ENCODE measurements at regions not wholly inside any gene's neighbourhood (a gene's known extent, or its start where the extent isn't known, plus 50 kb on each side); places are given as distances from the start of the nearest gene placed in this dataset.

- no peak for TF ChIP-seq POLR2A (IDR thresholded peaks at IDR 0.05)
- TF ChIP-seq EP300 (IDR thresholded peaks at IDR 0.05) = no peak
Observed at GRCh38 chr4:156692016-156692415, 279.6 kb downstream of the PDGFC start.
